ENCODE measurements at regions not wholly inside any gene's neighbourhood (a gene's known extent, or its start where the extent isn't known, plus 50 kb on each side); places are given as distances from the start of the nearest gene placed in this dataset.

GRCh38 chr10:3901370-3901769, 116.4 kb upstream of the KLF6 start:
- DNase-seq (ENCODE audit: low read depth): no peak
- no peak overlapping the region for H3K4me3 ChIP-seq (ENCODE audit: low read depth, low read length)
- TF ChIP-seq MYC (IDR thresholded peaks at IDR 0.05; ENCODE audit: low read depth, low read length): no peak
- TF ChIP-seq CTCF (IDR thresholded peaks at IDR 0.05; ENCODE audit: low read depth, low read length): no peak
- no peak for TF ChIP-seq MAX (IDR thresholded peaks at IDR 0.05; ENCODE audit: low read depth, low read length)
- TF ChIP-seq POLR2A (IDR thresholded peaks at IDR 0.05; ENCODE audit: extremely low read depth, insufficient read length): no peak

GRCh38 chr10:3900391-3900790, 115.4 kb upstream of the KLF6 start:
- no peak overlapping the region for H3K4me3 ChIP-seq (ENCODE audit: low read depth, low read length)
- no peak for TF ChIP-seq MAX (IDR thresholded peaks at IDR 0.05; ENCODE audit: low read depth, low read length)
- TF ChIP-seq CTCF (IDR thresholded peaks at IDR 0.05; ENCODE audit: low read depth, low read length): no peak
- no peak for DNase-seq (ENCODE audit: low read depth)

GRCh38 chr10:3898821-3899220, 113.8 kb upstream of the KLF6 start:
- DNase-seq (ENCODE audit: low read depth): no peak
- no peak overlapping the region for H3K4me3 ChIP-seq (ENCODE audit: low read depth, low read length)
- TF ChIP-seq MYC (IDR thresholded peaks at IDR 0.05; ENCODE audit: low read depth, low read length) (no peak), MAX (IDR thresholded peaks at IDR 0.05; ENCODE audit: low read depth, low read length) (no peak), CTCF (IDR thresholded peaks at IDR 0.05; ENCODE audit: low read depth, low read length) (no peak)

- no peak overlapping the region for H3K4me3 ChIP-seq (ENCODE audit: low read depth, low read length)
- DNase-seq (ENCODE audit: low read depth): no peak
- TF ChIP-seq CTCF (IDR thresholded peaks at IDR 0.05; ENCODE audit: low read depth, low read length): no peak
- TF ChIP-seq MAX (IDR thresholded peaks at IDR 0.05; ENCODE audit: low read depth, low read length): no peak
- TF ChIP-seq POLR2A (IDR thresholded peaks at IDR 0.05; ENCODE audit: extremely low read depth, insufficient read length): no peak
- no peak for TF ChIP-seq MYC (IDR thresholded peaks at IDR 0.05; ENCODE audit: low read depth, low read length)
Measured at GRCh38 chr10:3897156-3897555, 112.1 kb upstream of the KLF6 start.

- TF ChIP-seq POLR2A (IDR thresholded peaks at IDR 0.05; ENCODE audit: extremely low read depth, insufficient read length): no peak
- no peak for TF ChIP-seq CTCF (IDR thresholded peaks at IDR 0.05; ENCODE audit: low read depth, low read length)
- no peak for TF ChIP-seq MYC (IDR thresholded peaks at IDR 0.05; ENCODE audit: low read depth, low read length)
- TF ChIP-seq MAX (IDR thresholded peaks at IDR 0.05; ENCODE audit: low read depth, low read length): no peak
- no peak for DNase-seq (ENCODE audit: low read depth)
- no peak overlapping the region for H3K4me3 ChIP-seq (ENCODE audit: low read depth, low read length)
Measured at GRCh38 chr10:3896161-3896560, 111.2 kb upstream of the KLF6 start.

- DNase-seq (ENCODE audit: low read depth): no peak
- TF ChIP-seq POLR2A (IDR thresholded peaks at IDR 0.05; ENCODE audit: extremely low read depth, insufficient read length) (no peak), MAX (IDR thresholded peaks at IDR 0.05; ENCODE audit: low read depth, low read length) (no peak), CTCF (IDR thresholded peaks at IDR 0.05; ENCODE audit: low read depth, low read length) (no peak), MYC (IDR thresholded peaks at IDR 0.05; ENCODE audit: low read depth, low read length) (no peak)
- H3K4me3 ChIP-seq (ENCODE audit: low read depth, low read length): no peak overlapping the region
Measured at GRCh38 chr10:3895045-3895631, 110.1 kb upstream of the KLF6 start.

All from NB4 (cell line).